ENCODE measurements at regions not wholly inside any gene's neighbourhood (a gene's known extent, or its start where the extent isn't known, plus 50 kb on each side); places are given as distances from the start of the nearest gene placed in this dataset.

DNA sequence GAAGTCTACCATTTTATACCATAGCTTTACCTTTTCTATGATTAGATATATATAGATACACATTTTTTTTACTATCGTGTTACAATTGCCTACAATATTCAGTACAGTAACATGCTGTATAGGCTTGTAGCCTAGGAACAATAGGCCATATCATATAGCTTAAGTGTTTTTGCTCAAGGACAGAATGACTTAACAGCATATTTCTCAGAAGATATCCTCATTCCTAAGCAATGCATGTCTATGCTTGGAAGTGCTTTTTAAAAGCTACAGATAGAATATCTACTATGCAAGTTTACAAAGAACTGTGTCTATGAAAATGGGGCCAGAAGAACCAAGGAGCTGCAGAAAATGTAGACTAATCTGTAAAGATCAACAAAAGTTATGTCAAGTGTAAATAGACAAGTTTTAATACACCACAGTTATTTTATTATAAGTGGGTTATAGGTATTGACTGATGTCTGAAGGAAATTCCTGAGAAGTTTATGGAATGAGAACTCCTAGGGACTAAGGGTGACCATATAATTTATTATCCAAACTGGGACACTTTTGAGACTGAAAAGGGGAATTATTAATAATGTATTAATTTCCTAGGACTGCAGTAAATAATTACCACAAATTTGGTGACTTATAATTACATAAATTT lies 138.7 kb upstream of the TGFBR2 start:
- Histone ChIP-seq H3K27ac (ENCODE audit: low read depth in 1 of 3, low read length in 2 of 3) (no peak overlapping the region), H3K4me1 (ENCODE audit: control insufficient read depth in 3 of 3, insufficient read depth in 2 of 3, low read depth in 1 of 3, low read length in 2 of 3) (no peaks in the 10 kb centered on the region), H3K36me3 (ENCODE audit: control insufficient read depth in 3 of 3, insufficient read depth in 2 of 3, low read depth in 1 of 3, low read length in 3 of 3) (no peaks in the 10 kb centered on the region), H3K27me3 (ENCODE audit: control insufficient read depth in 3 of 3, insufficient read depth in 3 of 3, low read length in 3 of 3) (peaks cover 0 to 2% (median 0%) of the 10 kb centered on the region in 3 donors), H3K9me3 (ENCODE audit: control insufficient read depth in 2 of 2, insufficient read depth in 1 of 2, low read depth in 1 of 2, low read length in 1 of 2) (peaks cover 0 to 10% of the 10 kb centered on the region in 2 donors), H3K4me3 (ENCODE audit: low read depth in 1 of 3, low read length in 3 of 3) (no peak overlapping the region)
- DNase-seq (no peak), FAIRE-seq (no peak)
- WGBS, 3 donors, result 93 to 98% (median 93%) methylated on average over 1 of the region's 1 CpG

DNA sequence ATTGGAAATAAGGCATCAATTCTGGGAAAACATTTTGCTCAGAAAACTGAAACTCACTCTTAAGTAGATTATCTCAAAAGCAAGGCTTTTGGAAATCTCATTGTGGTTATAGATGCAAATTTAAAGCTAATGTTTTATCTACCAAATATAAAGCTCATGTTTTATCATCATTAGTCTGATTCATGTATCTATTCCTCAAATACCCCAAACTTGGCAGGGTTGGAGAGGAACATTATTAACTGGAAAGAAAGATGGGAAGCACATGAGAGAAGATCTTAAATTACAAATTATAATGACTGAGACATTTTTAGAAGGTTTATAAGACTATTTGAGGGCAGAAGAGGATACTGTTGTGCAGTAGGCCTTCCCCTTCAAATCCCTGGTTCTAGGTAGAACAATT lies 137.3 kb upstream of the TGFBR2 start:
- H3K27ac ChIP-seq (ENCODE audit: low read depth in 1 of 3, low read length in 2 of 3), result no peak overlapping the region
- H3K27me3 ChIP-seq (ENCODE audit: control insufficient read depth in 3 of 3, insufficient read depth in 3 of 3, low read length in 3 of 3), result peaks cover 0 to 2% (median 0%) of the 10 kb centered on the region in 3 donors
- H3K4me1 ChIP-seq (ENCODE audit: control insufficient read depth in 3 of 3, insufficient read depth in 2 of 3, low read depth in 1 of 3, low read length in 2 of 3), result peaks cover 0 to 3% (median 0%) of the 10 kb centered on the region in 3 donors
- no peak overlapping the region for H3K4me3 ChIP-seq (ENCODE audit: low read depth in 1 of 3, low read length in 3 of 3)
- no peaks in the 10 kb centered on the region for H3K36me3 ChIP-seq (ENCODE audit: control insufficient read depth in 3 of 3, insufficient read depth in 2 of 3, low read depth in 1 of 3, low read length in 3 of 3)
- no peak for FAIRE-seq
- no peak for DNase-seq
- H3K9me3 ChIP-seq (ENCODE audit: control insufficient read depth in 2 of 2, insufficient read depth in 1 of 2, low read depth in 1 of 2, low read length in 1 of 2), result peaks cover 0 to 10% of the 10 kb centered on the region in 2 donors

GRCh38 chr3:30470496-30470895 lies 135.9 kb upstream of the TGFBR2 start:
- no peaks in the 10 kb centered on the region for H3K36me3 ChIP-seq (ENCODE audit: control insufficient read depth in 3 of 3, insufficient read depth in 2 of 3, low read depth in 1 of 3, low read length in 3 of 3)
- DNase-seq, result no peak
- peaks cover 0 to 2% (median 0%) of the 10 kb centered on the region in 3 donors for H3K27me3 ChIP-seq (ENCODE audit: control insufficient read depth in 3 of 3, insufficient read depth in 3 of 3, low read length in 3 of 3)
- peaks cover 0 to 3% (median 0%) of the 10 kb centered on the region in 3 donors for H3K4me1 ChIP-seq (ENCODE audit: control insufficient read depth in 3 of 3, insufficient read depth in 2 of 3, low read depth in 1 of 3, low read length in 2 of 3)
- WGBS, 3 donors, result 89 to 97% (median 95%) methylated on average over 2 of the region's 2 CpGs
- no peak for FAIRE-seq
- H3K27ac ChIP-seq (ENCODE audit: low read depth in 1 of 3, low read length in 2 of 3), result no peak overlapping the region
- no peak overlapping the region for H3K4me3 ChIP-seq (ENCODE audit: low read depth in 1 of 3, low read length in 3 of 3)
- H3K9me3 ChIP-seq (ENCODE audit: control insufficient read depth in 2 of 2, insufficient read depth in 1 of 2, low read depth in 1 of 2, low read length in 1 of 2), result peaks cover 0 to 4% of the 10 kb centered on the region in 2 donors

- no peak overlapping the region for H3K4me3 ChIP-seq (ENCODE audit: low read depth in 1 of 3, low read length in 3 of 3)
- no peaks in the 10 kb centered on the region for H3K36me3 ChIP-seq (ENCODE audit: control insufficient read depth in 3 of 3, insufficient read depth in 2 of 3, low read depth in 1 of 3, low read length in 3 of 3)
- 70 to 83% (median 82%) methylated on average over 2 of the region's 2 CpGs for WGBS, 3 donors
- peaks cover 0 to 3% (median 0%) of the 10 kb centered on the region in 3 donors for H3K4me1 ChIP-seq (ENCODE audit: control insufficient read depth in 3 of 3, insufficient read depth in 2 of 3, low read depth in 1 of 3, low read length in 2 of 3)
- H3K9me3 ChIP-seq (ENCODE audit: control insufficient read depth in 2 of 2, insufficient read depth in 1 of 2, low read depth in 1 of 2, low read length in 1 of 2), result no peaks in the 10 kb centered on the region
- DNase-seq (no peak), FAIRE-seq (no peak)
- H3K27me3 ChIP-seq (ENCODE audit: control insufficient read depth in 3 of 3, insufficient read depth in 3 of 3, low read length in 3 of 3), result peaks cover 0 to 2% (median 0%) of the 10 kb centered on the region in 3 donors
- H3K27ac ChIP-seq (ENCODE audit: low read depth in 1 of 3, low read length in 2 of 3), result no peak overlapping the region
Measured at GRCh38 chr3:30471066-30471465, 135.3 kb upstream of the TGFBR2 start.

DNA sequence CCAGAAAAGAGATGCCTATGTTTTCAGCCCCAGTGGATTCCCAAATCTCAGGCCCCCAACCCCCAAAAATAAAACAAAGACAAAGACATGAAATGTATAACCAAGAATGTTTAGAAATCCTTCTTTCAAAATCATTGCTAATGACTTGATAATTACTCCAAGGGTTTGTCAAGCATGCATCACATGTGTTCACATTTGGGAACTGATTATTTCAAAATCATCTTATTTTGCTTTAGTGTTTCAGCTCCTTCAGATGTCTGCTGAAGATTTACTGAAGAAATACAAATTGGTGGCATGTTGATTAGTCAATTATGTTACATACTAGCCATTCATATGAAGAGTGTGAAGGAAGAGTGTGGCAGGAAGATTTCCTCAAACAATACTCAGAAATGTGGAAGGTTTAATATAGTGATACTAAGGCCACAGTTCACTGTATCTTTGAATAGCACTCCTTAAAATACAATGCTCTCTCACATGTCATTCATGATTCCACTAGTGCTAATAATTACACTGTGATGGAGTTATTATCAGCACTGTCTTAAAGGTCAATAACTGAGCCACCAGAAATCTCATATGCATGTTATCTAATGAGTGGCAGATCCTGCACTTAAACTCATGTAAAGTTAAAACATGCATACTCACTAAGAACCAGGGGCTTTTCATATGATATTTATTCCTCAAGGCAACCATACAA lies 134.5 kb upstream of the TGFBR2 start:
- no peaks in the 10 kb centered on the region for H3K36me3 ChIP-seq (ENCODE audit: control insufficient read depth in 3 of 3, insufficient read depth in 2 of 3, low read depth in 1 of 3, low read length in 3 of 3)
- FAIRE-seq (no peak), DNase-seq (peak in 1 of 2 donors; percentile 20)
- no peak overlapping the region for H3K4me3 ChIP-seq (ENCODE audit: low read depth in 1 of 3, low read length in 3 of 3)
- no peak overlapping the region for H3K27ac ChIP-seq (ENCODE audit: low read depth in 1 of 3, low read length in 2 of 3)
- no peaks in the 10 kb centered on the region for H3K9me3 ChIP-seq (ENCODE audit: control insufficient read depth in 2 of 2, insufficient read depth in 1 of 2, low read depth in 1 of 2, low read length in 1 of 2)
- peaks cover 0 to 6% (median 6%) of the 10 kb centered on the region in 3 donors for H3K4me1 ChIP-seq (ENCODE audit: control insufficient read depth in 3 of 3, insufficient read depth in 2 of 3, low read depth in 1 of 3, low read length in 2 of 3)
- peaks cover 0 to 2% (median 0%) of the 10 kb centered on the region in 3 donors for H3K27me3 ChIP-seq (ENCODE audit: control insufficient read depth in 3 of 3, insufficient read depth in 3 of 3, low read length in 3 of 3)

- Histone ChIP-seq H3K27ac (ENCODE audit: low read depth in 1 of 3, low read length in 2 of 3) (peak overlapping the region in 1 of 3 donors; percentile 63), H3K27me3 (ENCODE audit: control insufficient read depth in 3 of 3, insufficient read depth in 3 of 3, low read length in 3 of 3) (peaks cover 0 to 2% (median 0%) of the 10 kb centered on the region in 3 donors), H3K36me3 (ENCODE audit: control insufficient read depth in 3 of 3, insufficient read depth in 2 of 3, low read depth in 1 of 3, low read length in 3 of 3) (no peaks in the 10 kb centered on the region), H3K4me3 (ENCODE audit: low read depth in 1 of 3, low read length in 3 of 3) (no peak overlapping the region), H3K4me1 (ENCODE audit: control insufficient read depth in 3 of 3, insufficient read depth in 2 of 3, low read depth in 1 of 3, low read length in 2 of 3) (peaks cover 3 to 10% (median 6%) of the 10 kb centered on the region in 3 donors), H3K9me3 (ENCODE audit: control insufficient read depth in 2 of 2, insufficient read depth in 1 of 2, low read depth in 1 of 2, low read length in 1 of 2) (no peaks in the 10 kb centered on the region)
- no peak for FAIRE-seq
- DNase-seq, result no peak
- 83 to 100% (median 94%) methylated on average over 3 of the region's 3 CpGs for WGBS, 3 donors
Measured at GRCh38 chr3:30473374-30474051, 132.9 kb upstream of the TGFBR2 start.

DNA sequence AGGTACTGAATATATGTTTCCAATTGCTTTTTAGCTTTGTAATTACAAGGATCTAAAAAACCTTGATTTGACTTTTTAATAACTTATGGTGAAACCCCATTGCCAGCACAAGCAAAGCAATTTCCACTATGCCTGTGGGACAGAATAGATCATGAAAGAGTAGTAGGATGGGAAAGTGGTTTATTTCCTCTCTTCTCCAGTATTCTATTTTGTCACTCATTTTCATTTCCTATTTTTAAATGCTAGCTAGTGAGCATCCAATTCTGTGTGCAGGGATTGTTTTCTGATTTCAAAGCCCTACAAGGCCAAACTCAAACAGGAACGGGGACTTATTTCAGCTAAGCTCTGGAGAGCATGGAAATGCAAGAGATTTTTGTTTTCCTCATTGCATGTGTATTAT lies 132.0 kb upstream of the TGFBR2 start:
- no peak overlapping the region for H3K27ac ChIP-seq (ENCODE audit: low read depth in 1 of 3, low read length in 2 of 3)
- FAIRE-seq, result no peak
- 85 to 100% (median 100%) methylated on average over 1 of the region's 1 CpG for WGBS, 3 donors

GRCh38 chr3:30475038-30475808 lies 131.2 kb upstream of the TGFBR2 start:
- DNase-seq (no peak), FAIRE-seq (no peak)
- Histone ChIP-seq H3K36me3 (ENCODE audit: control insufficient read depth in 3 of 3, insufficient read depth in 2 of 3, low read depth in 1 of 3, low read length in 3 of 3) (no peaks in the 10 kb centered on the region), H3K4me3 (ENCODE audit: low read depth in 1 of 3, low read length in 3 of 3) (no peak overlapping the region), H3K27ac (ENCODE audit: low read depth in 1 of 3, low read length in 2 of 3) (no peak overlapping the region), H3K27me3 (ENCODE audit: control insufficient read depth in 3 of 3, insufficient read depth in 3 of 3, low read length in 3 of 3) (peaks cover 0 to 2% (median 0%) of the 10 kb centered on the region in 3 donors), H3K4me1 (ENCODE audit: control insufficient read depth in 3 of 3, insufficient read depth in 2 of 3, low read depth in 1 of 3, low read length in 2 of 3) (peaks cover 6 to 22% (median 10%) of the 10 kb centered on the region in 3 donors), H3K9me3 (ENCODE audit: control insufficient read depth in 2 of 2, insufficient read depth in 1 of 2, low read depth in 1 of 2, low read length in 1 of 2) (peaks cover 0 to 3% of the 10 kb centered on the region in 2 donors)
- WGBS, 3 donors, result 86 to 91% (median 89%) methylated on average over 5 of the region's 5 CpGs

More for the DNA sequence above, 132.0 kb upstream of the TGFBR2 start:
- Histone ChIP-seq H3K27me3 (ENCODE audit: control insufficient read depth in 3 of 3, insufficient read depth in 3 of 3, low read length in 3 of 3) (peaks cover 0 to 2% (median 0%) of the 10 kb centered on the region in 3 donors), H3K4me1 (ENCODE audit: control insufficient read depth in 3 of 3, insufficient read depth in 2 of 3, low read depth in 1 of 3, low read length in 2 of 3) (peaks cover 6 to 16% (median 6%) of the 10 kb centered on the region in 3 donors), H3K9me3 (ENCODE audit: control insufficient read depth in 2 of 2, insufficient read depth in 1 of 2, low read depth in 1 of 2, low read length in 1 of 2) (no peaks in the 10 kb centered on the region), H3K4me3 (ENCODE audit: low read depth in 1 of 3, low read length in 3 of 3) (no peak overlapping the region), H3K36me3 (ENCODE audit: control insufficient read depth in 3 of 3, insufficient read depth in 2 of 3, low read depth in 1 of 3, low read length in 3 of 3) (no peaks in the 10 kb centered on the region)
- DNase-seq, result no peak

Data from small intestine (tissue), 7 donors.